ENCODE measurements at regions not wholly inside any gene's neighbourhood (a gene's known extent, or its start where the extent isn't known, plus 50 kb on each side); places are given as distances from the start of the nearest gene placed in this dataset.

DNA sequence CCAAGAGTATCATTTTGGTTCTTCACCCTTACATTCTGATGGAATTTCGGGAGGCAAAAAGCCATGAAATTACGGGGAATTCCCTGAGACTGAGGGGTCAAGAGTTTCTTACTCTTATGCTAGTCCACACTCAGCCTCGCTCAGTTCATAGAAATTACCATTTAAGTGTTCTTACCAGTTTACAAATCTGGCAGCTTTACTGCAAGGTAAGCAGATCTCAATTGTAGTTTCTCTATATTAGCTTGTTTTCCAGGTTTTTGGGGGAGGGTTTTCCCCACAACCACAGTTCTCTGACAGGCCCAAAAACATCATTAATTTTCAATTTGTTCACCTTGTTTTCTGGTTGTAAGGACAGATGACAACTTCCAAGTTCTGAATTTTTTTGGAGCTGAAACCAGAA, 1028.4 kb downstream of the FAM181B start:
- no TSS peak for BruUV-seq (replicated peaks)
- POLR2A ChIA-PET, result no interaction called here
- Histone ChIP-seq H3K79me2 (ENCODE audit: insufficient read depth, low read length) (no peaks in the 10 kb centered on the region), H4K20me1 (ENCODE audit: insufficient read depth, low read length) (no peaks in the 10 kb centered on the region), H3K4me3 (replicated peaks in 1 of 3; ENCODE audit: insufficient read depth in 1 of 3, low read depth in 2 of 3, low read length in 3 of 3) (no peak overlapping the region), H2AFZ (ENCODE audit: low read length) (no peak overlapping the region), H3K27me3 (ENCODE audit: control insufficient read depth in 1 of 2, insufficient read depth in 2 of 2, low read length in 2 of 2) (no peaks in the 10 kb centered on the region), H3K36me3 (replicated peaks in 1 of 2; ENCODE audit: control insufficient read depth in 1 of 2, insufficient read depth in 2 of 2, low read length in 2 of 2) (no peaks in the 10 kb centered on the region), H3K4me1 (ENCODE audit: insufficient read depth, low read length) (no peaks in the 10 kb centered on the region), H3K9ac (ENCODE audit: insufficient read depth, low read depth, low read length) (no peak overlapping the region), H3K27ac (ENCODE audit: extremely low read length, insufficient read depth, low read length) (no peak overlapping the region), H3K9me3 (ENCODE audit: low read length) (peaks cover 25% of the 10 kb centered on the region), H3K4me2 (ENCODE audit: low read depth, low read length) (no peak overlapping the region)
- CTCF ChIA-PET (ENCODE audit: low intra/inter-chr PET ratio, low total read pairs), result no interaction called here
- FAIRE-seq (no peak), ATAC-seq (no peak), DNase-seq (ENCODE audit: low spot score) (no peak)
- 2% methylated on average over 3 of the region's 3 CpGs for WGBS (ENCODE audit: low lambda C conversion rate)
- intact Hi-C loops (cut with micrococcal nuclease; ENCODE audit: unreplicated experiment) (no loop called here), in situ Hi-C loops (cut with HindIII; ENCODE audit: extremely low pct_ligation_motif_present, low pct_unique_long_range_greater_than_20kb) (no loop called here)
- TF ChIP-seq MAFK (conservative IDR thresholded peaks at IDR 0.05 in 1 of 2, IDR thresholded peaks at IDR 0.05 in 1 of 2; ENCODE audit: low read length in 2 of 2), result peak; percentile 43 to 67; a peak in 3 of 4 replicates
- peak; percentile 62 for TF ChIP-seq MAFF (IDR thresholded peaks at IDR 0.05; ENCODE audit: low read depth, low read length)
- TF ChIP-seq, protein P1, sequence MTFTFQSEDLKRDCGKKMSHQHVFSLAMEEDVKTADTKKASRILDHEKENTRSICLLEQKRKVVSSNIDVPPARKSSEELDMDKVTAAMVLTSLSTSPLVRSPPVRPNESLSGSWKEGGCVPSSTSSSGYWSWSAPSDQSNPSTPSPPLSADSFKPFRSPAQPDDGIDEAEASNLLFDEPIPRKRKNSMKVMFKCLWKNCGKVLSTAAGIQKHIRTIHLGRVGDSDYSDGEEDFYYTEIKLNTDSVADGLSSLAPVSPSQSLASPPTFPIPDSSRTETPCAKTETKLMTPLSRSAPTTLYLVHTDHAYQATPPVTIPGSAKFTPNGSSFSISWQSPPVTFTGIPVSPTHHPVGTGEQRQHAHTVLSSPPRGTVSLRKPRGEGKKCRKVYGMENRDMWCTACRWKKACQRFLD (CRISPR knock-in tag; IDR thresholded peaks at IDR 0.05; ENCODE audit: borderline replicate concordance), result no peak

DNA sequence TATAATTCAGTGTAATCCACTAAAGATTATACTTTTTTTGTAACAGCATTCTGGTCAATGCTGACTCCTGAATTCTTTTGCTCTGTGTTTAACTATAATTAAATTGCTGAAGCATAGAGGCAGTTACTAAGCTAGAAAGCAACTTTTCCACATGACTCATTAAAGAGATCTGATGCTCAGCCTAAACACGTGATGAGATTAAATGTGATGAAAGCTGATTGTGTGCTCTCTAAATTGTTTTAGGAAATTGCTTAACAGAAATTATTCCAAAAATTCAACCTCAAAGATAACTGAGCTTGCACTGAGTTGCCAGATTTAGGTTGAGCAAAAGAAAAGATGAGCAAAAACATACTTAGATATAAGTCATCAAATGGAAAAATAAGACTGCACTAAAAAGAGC, 1033.6 kb downstream of the FAM181B start:
- in situ Hi-C loops (cut with HindIII; ENCODE audit: extremely low pct_ligation_motif_present, low pct_unique_long_range_greater_than_20kb), result no loop called here
- Histone ChIP-seq H2AFZ (ENCODE audit: low read length) (no peak overlapping the region), H3K4me3 (replicated peaks in 1 of 3; ENCODE audit: insufficient read depth in 1 of 3, low read depth in 2 of 3, low read length in 3 of 3) (no peak overlapping the region), H3K27me3 (ENCODE audit: control insufficient read depth in 1 of 2, insufficient read depth in 2 of 2, low read length in 2 of 2) (no peaks in the 10 kb centered on the region), H3K4me1 (ENCODE audit: insufficient read depth, low read length) (no peaks in the 10 kb centered on the region), H3K27ac (ENCODE audit: extremely low read length, insufficient read depth, low read length) (no peak overlapping the region), H3K9ac (ENCODE audit: insufficient read depth, low read depth, low read length) (no peak overlapping the region), H3K79me2 (ENCODE audit: insufficient read depth, low read length) (no peaks in the 10 kb centered on the region), H3K9me3 (ENCODE audit: low read length) (peaks cover 30% of the 10 kb centered on the region), H3K4me2 (ENCODE audit: low read depth, low read length) (no peak overlapping the region), H3K36me3 (replicated peaks in 1 of 2; ENCODE audit: control insufficient read depth in 1 of 2, insufficient read depth in 2 of 2, low read length in 2 of 2) (no peaks in the 10 kb centered on the region), H4K20me1 (ENCODE audit: insufficient read depth, low read length) (no peaks in the 10 kb centered on the region)
- POLR2A ChIA-PET, result no interaction called here
- TF ChIP-seq SOX5 (CRISPR knock-in tag; IDR thresholded peaks at IDR 0.05; ENCODE audit: borderline replicate concordance) (no peak), ASH2L (IDR thresholded peaks at IDR 0.05; ENCODE audit: insufficient read length, low read depth, low read length) (no peak), SCMH1 (CRISPR knock-in tag; IDR thresholded peaks at IDR 0.05; ENCODE audit: borderline replicate concordance) (no peak), DR1 (CRISPR knock-in tag; IDR thresholded peaks at IDR 0.05) (no peak), PITX1 (CRISPR knock-in tag; IDR thresholded peaks at IDR 0.05) (no peak), HOXA7 (CRISPR knock-in tag; IDR thresholded peaks at IDR 0.05) (no peak)
- TF ChIP-seq, protein P2, sequence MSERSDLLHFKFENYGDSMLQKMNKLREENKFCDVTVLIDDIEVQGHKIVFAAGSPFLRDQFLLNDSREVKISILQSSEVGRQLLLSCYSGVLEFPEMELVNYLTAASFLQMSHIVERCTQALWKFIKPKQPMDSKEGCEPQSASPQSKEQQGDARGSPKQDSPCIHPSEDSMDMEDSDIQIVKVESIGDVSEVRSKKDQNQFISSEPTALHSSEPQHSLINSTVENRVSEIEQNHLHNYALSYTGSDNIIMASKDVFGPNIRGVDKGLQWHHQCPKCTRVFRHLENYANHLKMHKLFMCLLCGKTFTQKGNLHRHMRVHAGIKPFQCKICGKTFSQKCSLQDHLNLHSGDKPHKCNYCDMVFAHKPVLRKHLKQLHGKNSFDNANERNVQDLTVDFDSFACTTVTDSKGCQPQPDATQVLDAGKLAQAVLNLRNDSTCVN (CRISPR knock-in tag; IDR thresholded peaks at IDR 0.05; ENCODE audit: borderline replicate concordance), result no peak
- ATAC-seq (no peak), FAIRE-seq (no peak), DNase-seq (ENCODE audit: low spot score) (no peak)
- CTCF ChIA-PET (ENCODE audit: low intra/inter-chr PET ratio, low total read pairs), result no interaction called here
- no TSS peak for BruUV-seq (replicated peaks)
- WGBS (ENCODE audit: low lambda C conversion rate), result 4% methylated on average over 1 of the region's 1 CpG
- intact Hi-C loops (cut with micrococcal nuclease; ENCODE audit: unreplicated experiment), result no loop called here
